IPS-15b (cell line): ENCODE measurements at regions not wholly inside any gene's neighbourhood (a gene's known extent, or its start where the extent isn't known, plus 50 kb on each side); places are given as distances from the start of the nearest gene placed in this dataset.

Experiments
- H3K27me3 ChIP-seq: one replicate; pipeline ENCODE4 v1.6.1; 2013; ENCODE audit warnings: low read length; ENCODE audit not compliant: control insufficient read depth, insufficient read depth
- H3K36me3 ChIP-seq: one replicate; pipeline ENCODE4 v1.6.1; 2013; ENCODE audit warnings: low read length; ENCODE audit not compliant: control insufficient read depth, insufficient read depth
- H3K4me1 ChIP-seq: one replicate; pipeline ENCODE4 v1.6.1; 2013; ENCODE audit warnings: mild to moderate bottlenecking, low read length; ENCODE audit not compliant: control insufficient read depth, insufficient read depth
- H3K4me3 ChIP-seq: one replicate; pipeline ENCODE4 v1.5.1; 2013; ENCODE audit warnings: low read depth, low read length
- H3K9ac ChIP-seq: one replicate; pipeline ENCODE4 v1.6.1; 2013; ENCODE audit warnings: low read depth, mild to moderate bottlenecking, low read length
- H3K9me3 ChIP-seq: one replicate; pipeline ENCODE4 v1.6.1; 2013; ENCODE audit warnings: mild to moderate bottlenecking, low read length; ENCODE audit not compliant: control insufficient read depth, insufficient read depth

- Histone ChIP-seq H3K9ac (no peak overlapping the region), H3K36me3 (no peaks in the 10 kb centered on the region), H3K9me3 (no peaks in the 10 kb centered on the region), H3K4me3 (no peak overlapping the region), H3K4me1 (no peaks in the 10 kb centered on the region), H3K27me3 (no peaks in the 10 kb centered on the region)
Observed at GRCh38 chrX:69051901-69052300, 113.4 kb downstream of the PJA1 start.

GRCh38 chrX:69050051-69050765 lies 115.0 kb downstream of the PJA1 start:
- Histone ChIP-seq H3K4me1 (no peaks in the 10 kb centered on the region), H3K9me3 (no peaks in the 10 kb centered on the region), H3K9ac (no peak overlapping the region), H3K27me3 (no peaks in the 10 kb centered on the region), H3K4me3 (no peak overlapping the region), H3K36me3 (no peaks in the 10 kb centered on the region)

GRCh38 chrX:69046996-69047490 lies 118.2 kb downstream of the PJA1 start:
- Histone ChIP-seq H3K4me1 (no peaks in the 10 kb centered on the region), H3K9me3 (no peaks in the 10 kb centered on the region), H3K9ac (no peak overlapping the region), H3K4me3 (no peak overlapping the region), H3K36me3 (no peaks in the 10 kb centered on the region), H3K27me3 (no peaks in the 10 kb centered on the region)

- H3K27me3 ChIP-seq = no peaks in the 10 kb centered on the region
- H3K9ac ChIP-seq = no peak overlapping the region
- no peak overlapping the region for H3K4me3 ChIP-seq
- no peaks in the 10 kb centered on the region for H3K36me3 ChIP-seq
- no peaks in the 10 kb centered on the region for H3K9me3 ChIP-seq
- H3K4me1 ChIP-seq = no peaks in the 10 kb centered on the region
Observed at GRCh38 chrX:69045616-69046345, 119.5 kb downstream of the PJA1 start.

- Histone ChIP-seq H3K27me3 (peaks cover 3% of the 10 kb centered on the region), H3K4me1 (peaks cover 2% of the 10 kb centered on the region), H3K4me3 (no peak overlapping the region), H3K9ac (no peak overlapping the region), H3K36me3 (no peaks in the 10 kb centered on the region), H3K9me3 (no peaks in the 10 kb centered on the region)
Observed at GRCh38 chrX:69038816-69039215, 126.4 kb downstream of the PJA1 start.

GRCh38 chrX:69038188-69038587 lies 127.1 kb downstream of the PJA1 start:
- no peak overlapping the region for H3K9ac ChIP-seq
- H3K36me3 ChIP-seq = no peaks in the 10 kb centered on the region
- no peaks in the 10 kb centered on the region for H3K9me3 ChIP-seq
- H3K4me1 ChIP-seq = peaks cover 2% of the 10 kb centered on the region
- H3K27me3 ChIP-seq = peaks cover 3% of the 10 kb centered on the region
- H3K4me3 ChIP-seq = no peak overlapping the region

GRCh38 chrX:69037786-69038185 lies 127.5 kb downstream of the PJA1 start:
- Histone ChIP-seq H3K9me3 (no peaks in the 10 kb centered on the region), H3K4me1 (peaks cover 2% of the 10 kb centered on the region), H3K27me3 (peaks cover 3% of the 10 kb centered on the region), H3K4me3 (no peak overlapping the region), H3K36me3 (no peaks in the 10 kb centered on the region), H3K9ac (no peak overlapping the region)

- H3K9ac ChIP-seq = no peak overlapping the region
- no peaks in the 10 kb centered on the region for H3K9me3 ChIP-seq
- no peak overlapping the region for H3K4me3 ChIP-seq
- H3K27me3 ChIP-seq = peaks cover 3% of the 10 kb centered on the region
- H3K4me1 ChIP-seq = peaks cover 2% of the 10 kb centered on the region
- H3K36me3 ChIP-seq = no peaks in the 10 kb centered on the region
Observed at GRCh38 chrX:69036674-69037573, 128.3 kb downstream of the PJA1 start.

GRCh38 chrX:69034451-69034850 lies 130.8 kb downstream of the PJA1 start:
- H3K9ac ChIP-seq = no peak overlapping the region
- peaks cover 12% of the 10 kb centered on the region for H3K4me1 ChIP-seq
- no peak overlapping the region for H3K4me3 ChIP-seq
- H3K36me3 ChIP-seq = no peaks in the 10 kb centered on the region
- H3K9me3 ChIP-seq = no peaks in the 10 kb centered on the region
- H3K27me3 ChIP-seq = peaks cover 3% of the 10 kb centered on the region

GRCh38 chrX:69033936-69034335 lies 131.3 kb downstream of the PJA1 start:
- Histone ChIP-seq H3K4me1 (peaks cover 13% of the 10 kb centered on the region), H3K9ac (no peak overlapping the region), H3K9me3 (no peaks in the 10 kb centered on the region), H3K36me3 (no peaks in the 10 kb centered on the region), H3K4me3 (no peak overlapping the region), H3K27me3 (peaks cover 3% of the 10 kb centered on the region)

GRCh38 chrX:69032601-69033000 lies 132.7 kb downstream of the PJA1 start:
- Histone ChIP-seq H3K4me3 (peak overlapping the region; percentile 4), H3K27me3 (peaks cover 3% of the 10 kb centered on the region), H3K36me3 (no peaks in the 10 kb centered on the region), H3K9ac (no peak overlapping the region), H3K4me1 (peaks cover 13% of the 10 kb centered on the region), H3K9me3 (no peaks in the 10 kb centered on the region)
